DOHH2 (cell line): ENCODE measurements at regions not wholly inside any gene's neighbourhood (a gene's known extent, or its start where the extent isn't known, plus 50 kb on each side); places are given as distances from the start of the nearest gene placed in this dataset.

Source experiments
- EZH2phosphoT487 ChIP-seq: fragments of 200-600 bp; sonication (generic); IDR thresholded peaks from 2 replicates; pipeline ENCODE4 v1.6.1; 2017; ENCODE audit warnings: borderline replicate concordance, mild to moderate bottlenecking, antibody characterized with exemption, low read length, moderate library complexity, mixed read lengths
- TF ChIP-seq, protein P1 (sequence below): fragments of 200-600 bp; sonication (generic); IDR thresholded peaks from one replicate; pipeline ENCODE4 v1.5.1; 2014; ENCODE audit warnings: antibody characterized with exemption, mild to moderate bottlenecking, low read depth, low read length; ENCODE audit not compliant: poor library complexity, severe bottlenecking

DNA sequence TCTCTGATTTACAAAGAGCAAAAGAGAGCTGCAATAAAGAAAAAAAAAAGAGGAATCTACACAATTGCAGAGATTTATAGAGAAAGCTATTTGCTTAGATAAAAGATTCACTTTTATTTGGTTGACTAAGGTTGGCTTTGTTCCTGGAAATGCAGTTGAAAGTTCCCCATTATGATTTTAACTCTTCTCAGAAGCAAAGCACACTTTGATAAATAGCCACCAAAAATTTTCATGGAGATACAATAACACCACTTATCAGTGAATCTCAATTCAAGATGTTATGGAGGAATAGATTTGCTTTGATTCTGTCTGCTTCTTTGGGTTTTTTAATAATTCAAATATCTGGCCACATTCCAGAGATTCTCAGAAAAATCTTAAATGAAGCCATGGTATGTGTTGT lies 88.5 kb upstream of the ANO3 start:
- TF ChIP-seq, protein P1, sequence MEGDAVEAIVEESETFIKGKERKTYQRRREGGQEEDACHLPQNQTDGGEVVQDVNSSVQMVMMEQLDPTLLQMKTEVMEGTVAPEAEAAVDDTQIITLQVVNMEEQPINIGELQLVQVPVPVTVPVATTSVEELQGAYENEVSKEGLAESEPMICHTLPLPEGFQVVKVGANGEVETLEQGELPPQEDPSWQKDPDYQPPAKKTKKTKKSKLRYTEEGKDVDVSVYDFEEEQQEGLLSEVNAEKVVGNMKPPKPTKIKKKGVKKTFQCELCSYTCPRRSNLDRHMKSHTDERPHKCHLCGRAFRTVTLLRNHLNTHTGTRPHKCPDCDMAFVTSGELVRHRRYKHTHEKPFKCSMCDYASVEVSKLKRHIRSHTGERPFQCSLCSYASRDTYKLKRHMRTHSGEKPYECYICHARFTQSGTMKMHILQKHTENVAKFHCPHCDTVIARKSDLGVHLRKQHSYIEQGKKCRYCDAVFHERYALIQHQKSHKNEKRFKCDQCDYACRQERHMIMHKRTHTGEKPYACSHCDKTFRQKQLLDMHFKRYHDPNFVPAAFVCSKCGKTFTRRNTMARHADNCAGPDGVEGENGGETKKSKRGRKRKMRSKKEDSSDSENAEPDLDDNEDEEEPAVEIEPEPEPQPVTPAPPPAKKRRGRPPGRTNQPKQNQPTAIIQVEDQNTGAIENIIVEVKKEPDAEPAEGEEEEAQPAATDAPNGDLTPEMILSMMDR = no peak
- no peak for TF ChIP-seq EZH2phosphoT487
